ELF-1 (cell line): ENCODE measurements at regions not wholly inside any gene's neighbourhood (a gene's known extent, or its start where the extent isn't known, plus 50 kb on each side); places are given as distances from the start of the nearest gene placed in this dataset.
A peak's percentile ranks its signal among the peaks of the same experiment; 100 is the strongest.
"Not testable (repeated sequence)": the region's sequence is repeated elsewhere in the genome, so short reads cannot be mapped to it uniquely, and the experiment has no call there.

ENCODE experiments used
- DNase-seq: peaks from one replicate; pipeline ENCODE4 v3.0.0-alpha.2; 2016; ENCODE audit warnings: low read depth, low spot score

GRCh38 chr21:35529171-35529863, 480.2 kb upstream of the RUNX1 start:
- no peak for DNase-seq

- DNase-seq, result no peak
These were observed 479.3 kb upstream of the RUNX1 start for GRCh38 chr21:35528116-35529042.

- DNase-seq, result no peak
These were observed 478.3 kb upstream of the RUNX1 start for GRCh38 chr21:35527358-35527757.

GRCh38 chr21:35525443-35525842, 476.3 kb upstream of the RUNX1 start:
- no peak for DNase-seq

GRCh38 chr21:35521852-35522505, 472.9 kb upstream of the RUNX1 start:
- no peak for DNase-seq

GRCh38 chr21:35521293-35521692, 472.2 kb upstream of the RUNX1 start:
- DNase-seq, result no peak

- DNase-seq, result no peak
These were observed 471.8 kb upstream of the RUNX1 start for GRCh38 chr21:35520856-35521255.

GRCh38 chr21:35520302-35520701, 471.2 kb upstream of the RUNX1 start:
- DNase-seq, result no peak

GRCh38 chr21:35517865-35518264, 468.8 kb upstream of the RUNX1 start:
- DNase-seq, result no peak

GRCh38 chr21:35516292-35516691, 467.2 kb upstream of the RUNX1 start:
- DNase-seq, result not testable (repeated sequence)

- DNase-seq, result no peak
These were observed 463.2 kb upstream of the RUNX1 start for GRCh38 chr21:35512346-35512745.

GRCh38 chr21:35511696-35512162, 462.6 kb upstream of the RUNX1 start:
- no peak for DNase-seq

GRCh38 chr21:35510957-35511695, 462.0 kb upstream of the RUNX1 start:
- no peak for DNase-seq

GRCh38 chr21:35510294-35510693, 461.2 kb upstream of the RUNX1 start:
- DNase-seq, result no peak

GRCh38 chr21:35509001-35509704, 460.1 kb upstream of the RUNX1 start:
- no peak for DNase-seq

- peak; percentile 81 for DNase-seq
These were observed 459.2 kb upstream of the RUNX1 start for GRCh38 chr21:35508139-35508888.

GRCh38 chr21:35507181-35507759, 458.2 kb upstream of the RUNX1 start:
- DNase-seq, result no peak

- DNase-seq, result no peak
These were observed 457.7 kb upstream of the RUNX1 start for GRCh38 chr21:35506771-35507170.

GRCh38 chr21:35506352-35506751, 457.2 kb upstream of the RUNX1 start:
- DNase-seq, result no peak

- DNase-seq, result no peak
These were observed 455.9 kb upstream of the RUNX1 start for GRCh38 chr21:35504951-35505466.
